ENCODE measurements at regions not wholly inside any gene's neighbourhood (a gene's known extent, or its start where the extent isn't known, plus 50 kb on each side); places are given as distances from the start of the nearest gene placed in this dataset.

DNA sequence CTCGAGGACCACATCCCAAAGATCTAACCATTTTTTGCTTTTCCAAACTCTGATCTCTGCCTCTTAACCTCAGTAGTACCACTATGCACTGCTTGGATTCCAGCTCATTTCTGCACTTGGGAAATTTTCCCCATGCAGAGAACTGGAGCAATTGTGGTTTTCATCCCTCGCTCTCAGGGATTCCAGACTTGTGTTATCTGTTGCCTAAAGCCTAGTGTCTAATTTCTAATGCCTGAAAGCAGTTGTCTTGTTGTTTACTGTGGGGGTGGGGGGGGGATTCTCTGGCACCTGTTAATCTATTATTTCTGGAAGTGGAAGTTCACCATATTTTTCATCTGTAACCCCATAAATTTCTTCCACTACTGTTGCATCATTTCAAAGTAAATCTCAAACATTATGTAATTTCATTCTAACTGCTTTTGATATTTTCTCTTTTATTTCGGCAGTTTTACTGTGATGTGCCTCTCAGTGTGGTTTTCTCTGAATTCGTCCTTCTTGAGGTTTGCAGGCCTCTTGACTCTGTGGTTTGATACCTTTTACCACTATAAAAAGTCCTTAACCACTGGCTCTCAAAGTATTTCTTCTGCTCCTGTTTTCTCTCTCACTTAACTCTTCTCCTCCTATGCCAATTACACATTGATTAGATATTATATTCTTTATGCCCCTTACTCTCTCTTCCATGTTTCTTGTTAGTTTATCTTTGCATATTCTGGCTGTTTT lies 205.6 kb upstream of the EOLA2 start:
- DNase-seq: no peak

GRCh38 chrX:150146271-150146896 lies 208.1 kb upstream of the EOLA2 start:
- DNase-seq: no peak

DNA sequence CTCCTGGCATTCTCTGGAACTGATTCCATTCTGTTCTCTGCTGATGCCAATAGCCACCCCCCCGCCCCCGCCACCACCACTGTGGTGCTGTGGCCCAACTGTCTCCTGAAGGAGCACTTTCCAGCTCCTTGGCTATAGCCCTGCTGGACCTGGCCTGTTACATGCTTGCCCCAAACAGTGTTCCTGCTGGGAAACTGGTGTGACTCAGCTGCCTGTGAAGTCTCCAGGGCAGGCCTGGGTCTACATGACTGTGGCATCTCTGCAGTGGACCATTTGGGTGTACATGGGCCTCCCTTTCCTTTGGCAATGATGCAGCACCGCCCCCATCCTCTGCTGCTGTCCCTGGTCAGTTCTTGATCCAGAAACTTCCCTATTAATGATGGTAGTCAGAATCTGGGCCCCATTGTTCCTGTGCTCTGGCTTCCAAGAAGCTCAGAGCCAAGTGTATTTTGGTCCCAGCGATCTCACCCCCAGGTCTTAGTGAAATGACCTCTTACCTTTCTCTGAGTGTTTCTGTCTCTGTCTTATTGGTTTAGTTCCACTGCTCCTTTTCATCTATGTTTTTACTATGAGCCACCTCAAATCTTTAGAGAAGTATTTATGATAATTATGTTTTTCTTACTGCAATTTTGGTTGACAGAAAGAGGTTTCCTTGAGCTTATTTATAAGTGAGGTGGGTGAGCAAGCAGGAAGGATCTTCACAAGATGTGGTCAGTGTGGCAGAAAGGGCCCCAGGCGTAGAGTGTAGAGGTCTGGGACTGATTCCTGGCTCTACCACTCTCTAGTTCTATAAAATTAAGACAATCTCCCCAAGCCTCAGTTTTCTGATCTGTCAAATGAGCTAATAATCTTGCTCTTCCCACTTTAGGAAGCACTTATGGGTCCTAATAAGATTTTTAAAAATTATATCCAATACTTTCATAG lies 210.7 kb upstream of the EOLA2 start:
- no peak for DNase-seq

- no peak for DNase-seq
Measured at GRCh38 chrX:150150076-150150779, 211.9 kb upstream of the EOLA2 start.

DNA sequence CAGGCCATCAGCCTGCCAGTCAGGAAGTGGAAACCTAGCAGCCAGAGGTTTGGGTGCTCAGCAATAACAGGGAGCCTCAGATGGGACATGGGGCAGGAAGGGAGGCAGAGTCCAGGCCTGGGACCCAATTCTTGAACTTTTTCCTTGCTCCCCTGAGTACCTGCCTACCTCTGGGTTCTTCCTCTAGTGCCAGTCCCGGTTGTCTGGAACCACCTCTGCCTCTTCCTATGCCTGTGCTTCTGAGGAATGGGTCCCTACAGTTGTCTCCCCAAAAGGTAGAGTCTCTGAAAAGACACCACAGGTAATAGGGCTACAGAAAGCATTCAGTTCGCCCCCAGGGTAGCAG lies 212.4 kb upstream of the MAMLD1 start:
- DNase-seq: no peak

- no peak for DNase-seq
Measured at GRCh38 chrX:150152036-150152435, 211.1 kb upstream of the MAMLD1 start.

GRCh38 chrX:150152546-150152945 lies 210.6 kb upstream of the MAMLD1 start:
- no peak for DNase-seq

- DNase-seq: no peak
Measured at GRCh38 chrX:150155436-150156035, 207.6 kb upstream of the MAMLD1 start.

GRCh38 chrX:150156615-150157014 lies 206.5 kb upstream of the MAMLD1 start:
- no peak for DNase-seq

DNA sequence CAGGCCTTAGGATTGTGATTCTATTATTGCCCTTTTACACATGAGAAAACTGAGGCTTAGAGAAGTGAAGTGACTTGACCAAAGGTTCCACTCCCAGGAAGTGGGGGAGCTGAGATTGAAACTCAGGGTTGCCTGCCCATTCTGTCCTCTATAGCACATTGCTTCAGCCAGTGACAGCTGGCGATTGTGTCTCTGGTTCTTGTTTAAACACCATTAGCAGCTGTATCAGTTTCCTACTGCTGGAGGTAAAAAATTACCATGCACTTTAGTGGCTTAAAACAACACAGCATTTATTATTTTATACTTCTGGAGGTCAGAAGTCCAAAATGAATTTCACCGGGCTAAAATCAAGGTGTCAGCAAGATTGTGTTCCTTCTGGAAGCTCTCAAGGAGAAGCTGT lies 205.8 kb upstream of the MAMLD1 start:
- no peak for DNase-seq

GRCh38 chrX:150158554-150159332 lies 204.4 kb upstream of the MAMLD1 start:
- DNase-seq: no peak

DNA sequence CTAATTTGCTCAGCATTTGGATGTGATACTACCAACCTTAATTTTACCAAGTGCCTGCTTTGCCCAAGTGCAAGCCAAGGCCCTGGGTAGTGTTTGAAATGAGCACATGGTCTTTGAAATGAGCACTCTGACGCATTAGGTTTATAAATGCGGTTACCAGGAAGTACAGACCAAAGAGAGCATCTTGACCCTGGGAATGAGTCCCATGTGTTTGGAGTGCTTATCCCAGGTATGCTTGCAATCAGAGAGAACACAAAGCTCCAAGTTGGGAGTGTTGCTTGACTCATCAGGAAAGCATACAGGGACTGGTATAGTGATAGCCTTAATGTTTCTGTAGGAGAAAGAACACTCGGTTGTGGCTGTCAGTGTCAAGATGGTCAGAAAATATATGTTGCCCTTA lies 203.6 kb upstream of the MAMLD1 start:
- DNase-seq: no peak

GRCh38 chrX:150160656-150161055 lies 202.5 kb upstream of the MAMLD1 start:
- no peak for DNase-seq

DNA sequence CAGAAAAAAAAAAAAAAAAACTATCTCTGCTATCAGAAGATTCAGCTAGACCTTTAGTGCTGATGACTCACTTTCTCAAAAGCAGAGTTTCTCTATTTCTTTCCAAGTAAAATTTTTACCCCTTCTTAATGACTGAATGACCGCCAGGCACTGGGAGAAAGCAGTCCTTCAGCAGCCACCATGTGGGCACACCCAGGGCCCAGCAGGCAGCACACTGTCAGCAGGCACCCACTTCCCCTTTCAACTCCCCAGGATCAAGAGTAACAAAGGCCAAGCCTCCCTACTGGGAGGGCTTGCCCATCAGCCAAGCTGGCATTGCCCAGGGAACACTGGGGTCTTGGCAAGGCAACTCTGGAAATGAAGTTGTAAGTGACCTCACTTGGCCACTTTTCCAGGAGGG lies 201.9 kb upstream of the MAMLD1 start:
- no peak for DNase-seq

- no peak for DNase-seq
Measured at GRCh38 chrX:150162141-150162540, 201.0 kb upstream of the MAMLD1 start.

- no peak for DNase-seq
Measured at GRCh38 chrX:150163221-150163930, 199.7 kb upstream of the MAMLD1 start.

DNA sequence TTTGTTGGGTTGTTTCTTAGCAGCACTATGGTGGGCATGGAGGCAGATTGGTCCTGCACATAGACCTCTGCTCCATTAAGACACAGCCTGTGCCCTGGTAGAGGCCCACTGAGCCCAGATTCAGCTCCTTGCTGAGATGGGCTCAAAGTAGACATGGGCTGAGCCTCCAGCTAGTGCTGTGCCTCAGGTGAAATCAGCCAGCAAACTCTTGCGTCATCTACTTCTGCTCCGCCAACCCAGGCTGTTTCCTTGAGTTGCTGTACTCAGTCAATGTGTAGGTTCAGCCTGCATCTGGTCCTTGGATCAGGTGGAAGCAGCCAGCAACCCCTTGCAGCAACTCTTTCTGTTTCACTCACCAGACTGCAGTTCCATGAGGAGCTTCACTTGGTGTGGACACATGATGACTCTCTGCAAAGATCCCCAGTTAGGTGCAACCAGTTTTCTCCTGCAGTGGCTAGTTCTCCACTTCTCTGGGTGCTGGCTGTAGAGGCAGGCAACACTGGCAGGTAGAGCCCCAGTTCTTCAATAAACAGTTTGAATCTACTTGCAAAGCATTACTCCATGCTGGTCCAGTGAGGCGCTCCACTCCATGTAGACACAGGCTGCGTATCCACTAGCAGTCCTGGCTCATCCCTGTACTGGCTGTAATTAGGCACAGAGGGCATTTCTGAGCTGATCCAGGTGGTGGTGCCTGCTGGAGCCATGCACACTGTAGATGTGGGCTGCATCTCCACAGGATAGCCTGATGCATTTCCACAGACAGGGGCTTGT lies 199.0 kb upstream of the MAMLD1 start:
- DNase-seq: no peak

- DNase-seq: no peak
Measured at GRCh38 chrX:150164971-150165600, 198.0 kb upstream of the MAMLD1 start.

DNA sequence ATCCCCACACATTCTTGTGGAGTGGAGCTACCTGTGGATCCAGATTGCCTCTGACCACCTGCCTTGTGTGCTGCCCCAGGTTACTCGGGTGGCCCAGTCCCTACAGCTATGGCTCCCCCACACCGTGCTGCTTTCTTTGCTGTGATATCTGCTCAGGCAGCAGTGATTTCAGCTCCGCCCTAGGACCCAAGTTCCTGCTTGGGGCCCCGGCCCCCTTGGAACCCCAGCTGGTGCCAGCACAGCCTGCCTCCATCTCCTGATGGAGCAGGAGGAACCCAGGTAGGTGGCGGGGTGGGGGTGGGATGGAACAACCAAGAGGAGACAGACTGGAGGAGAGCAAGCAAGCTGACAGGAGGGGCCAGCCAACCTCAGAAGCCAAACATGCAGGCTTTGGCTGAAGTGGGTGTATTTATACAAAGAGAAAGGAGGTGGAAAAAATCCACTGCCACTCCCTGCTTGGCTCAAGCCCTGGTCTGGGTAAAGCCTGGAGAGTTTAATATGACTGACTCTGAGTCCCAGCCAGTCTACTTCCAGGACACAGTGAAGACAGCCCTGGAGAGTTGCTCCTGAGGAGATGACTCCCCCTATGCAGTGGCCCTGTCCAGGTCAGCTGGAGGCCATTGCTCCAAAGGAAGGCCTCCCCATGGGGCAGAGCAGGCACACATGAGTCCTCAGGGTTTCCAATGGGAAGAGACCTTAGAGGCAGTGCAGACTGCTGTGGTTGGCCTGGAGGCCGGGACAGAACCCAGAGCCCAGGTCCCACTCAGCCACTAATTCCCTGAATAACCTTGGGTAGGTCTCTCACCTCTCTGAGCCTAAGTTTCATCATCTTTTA lies 197.1 kb upstream of the MAMLD1 start:
- DNase-seq: no peak
